Superior temporal gyrus (tissue), 1 donor: ENCODE measurements at regions not wholly inside any gene's neighbourhood (a gene's known extent, or its start where the extent isn't known, plus 50 kb on each side); places are given as distances from the start of the nearest gene placed in this dataset.
"Not testable (repeated sequence)": the region's sequence is repeated elsewhere in the genome, so short reads cannot be mapped to it uniquely, and the experiment has no call there.

Experiments
- DNase-seq: peaks from one replicate; pipeline ENCODE4 v3.0.0-alpha.2; 2016; ENCODE audit errors: extremely low spot score

DNA sequence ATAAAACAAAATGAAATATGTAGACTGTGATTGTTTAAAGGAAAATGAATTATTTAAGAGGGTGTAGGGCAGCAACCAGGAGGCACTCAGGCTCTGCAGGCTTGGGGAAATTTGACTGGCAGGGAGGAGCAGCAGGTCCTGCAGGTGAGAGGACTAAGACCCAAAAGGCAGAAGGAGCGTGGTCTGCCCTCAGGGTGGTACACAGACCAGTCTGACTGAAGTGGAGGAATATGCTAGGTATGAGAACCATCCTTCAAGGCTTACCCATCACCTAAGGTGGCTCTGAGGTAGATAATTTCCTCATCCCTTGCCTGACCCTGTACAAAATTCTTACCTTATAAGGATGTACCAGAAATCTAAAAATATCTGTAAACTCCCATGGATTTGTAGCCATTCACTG is 261.3 kb upstream of the RASGEF1B start:
- no peak for DNase-seq

- DNase-seq: peak; percentile 81
Observed at GRCh38 chr4:81724925-81725329, 253.2 kb upstream of the RASGEF1B start.

DNA sequence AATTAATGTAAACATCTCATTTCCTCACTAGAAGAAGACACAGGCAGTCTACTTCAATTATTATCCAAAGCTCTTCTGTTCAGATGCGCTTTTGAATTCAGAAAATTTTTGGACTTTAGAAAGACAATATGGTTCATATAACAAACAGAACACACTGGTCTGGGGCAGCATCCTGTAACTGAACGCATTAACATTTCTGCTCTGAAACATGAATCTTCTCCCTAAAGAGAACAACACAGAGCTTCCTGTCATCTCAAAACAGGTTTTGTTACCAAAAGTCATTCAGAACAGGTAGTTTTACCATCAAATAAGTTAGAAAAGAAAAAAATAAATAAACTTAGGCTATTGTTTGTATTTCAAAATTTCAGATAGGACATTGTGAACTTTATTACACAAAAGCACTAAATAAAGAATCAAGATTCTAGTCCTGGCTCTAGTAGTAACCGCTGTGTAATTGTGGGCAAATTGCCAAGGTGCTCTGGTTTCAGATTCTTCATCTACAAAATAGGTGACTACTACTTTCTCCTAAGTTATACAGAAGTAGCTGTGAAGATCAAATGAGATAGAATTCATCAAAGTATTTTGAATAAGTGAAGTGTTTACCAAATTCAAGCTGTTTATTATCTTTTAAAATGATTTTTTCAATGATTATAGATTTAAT is 252.3 kb upstream of the RASGEF1B start:
- peak; percentile 51 for DNase-seq

- no peak for DNase-seq
Observed at GRCh38 chr4:81723019-81723884, 251.5 kb upstream of the RASGEF1B start.

GRCh38 chr4:81722290-81722851 is 250.7 kb upstream of the RASGEF1B start:
- no peak for DNase-seq

GRCh38 chr4:81715757-81716156 is 244.1 kb upstream of the RASGEF1B start:
- DNase-seq: no peak

DNA sequence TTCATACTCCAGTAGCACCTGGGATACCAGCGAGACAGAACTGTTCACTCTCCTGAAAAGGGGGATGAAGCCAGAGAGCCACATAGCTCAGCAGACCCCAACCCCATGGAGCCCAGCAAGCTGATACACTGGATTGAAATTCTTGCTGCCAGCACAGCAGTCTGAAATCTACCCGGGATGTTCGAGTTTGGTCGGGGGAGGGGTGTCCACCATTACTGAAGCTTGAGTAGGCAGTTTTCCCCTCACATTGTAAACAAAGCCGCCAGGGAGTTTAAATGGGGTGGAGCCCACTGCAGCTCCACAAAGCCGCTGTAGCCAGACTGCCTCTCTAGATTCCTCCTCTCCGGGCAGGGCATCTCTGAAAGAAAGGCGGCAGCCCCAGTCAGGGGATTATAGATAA is 243.7 kb upstream of the RASGEF1B start:
- DNase-seq: not testable (repeated sequence)

DNA sequence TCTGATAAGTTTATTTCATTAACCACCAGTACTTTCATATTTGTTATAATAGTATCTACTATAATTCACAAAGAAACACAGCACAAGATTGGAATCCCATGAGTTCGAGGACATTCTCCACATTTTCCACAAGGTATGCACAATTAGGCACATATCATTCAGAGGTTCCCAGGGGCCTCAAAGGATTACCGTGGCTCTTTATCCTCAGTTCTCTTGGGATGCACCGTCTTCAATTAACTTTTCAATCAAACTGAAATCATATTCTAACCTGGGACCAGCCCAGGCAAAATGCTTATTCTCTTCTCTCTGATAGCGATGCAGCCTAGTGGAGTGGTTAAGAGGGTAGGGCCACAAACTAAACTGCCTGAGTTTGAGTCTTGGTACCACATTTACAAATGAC is 242.6 kb upstream of the RASGEF1B start:
- no peak for DNase-seq

GRCh38 chr4:81712714-81713113 is 241.0 kb upstream of the RASGEF1B start:
- DNase-seq: no peak

DNA sequence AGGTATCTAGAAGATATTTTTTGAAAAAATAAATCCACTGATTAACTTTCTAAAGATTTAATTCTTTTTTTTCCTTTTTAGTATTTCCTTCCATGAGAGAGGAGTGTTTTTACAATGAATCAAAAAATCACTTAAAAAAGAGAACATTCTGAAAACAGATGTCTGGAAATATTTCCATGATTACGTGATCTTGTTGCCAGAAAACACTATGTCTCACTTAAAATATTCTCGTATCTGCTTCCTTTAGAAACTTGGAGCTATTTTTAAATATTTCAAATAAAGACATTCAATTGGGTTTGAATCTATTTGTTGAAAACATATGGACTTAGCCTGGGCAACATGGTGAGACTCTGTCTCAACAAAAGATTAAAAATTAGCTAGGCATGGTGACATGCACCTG is 232.8 kb upstream of the RASGEF1B start:
- DNase-seq: no peak

- DNase-seq: no peak
Observed at GRCh38 chr4:81700189-81700588, 228.5 kb upstream of the RASGEF1B start.

DNA sequence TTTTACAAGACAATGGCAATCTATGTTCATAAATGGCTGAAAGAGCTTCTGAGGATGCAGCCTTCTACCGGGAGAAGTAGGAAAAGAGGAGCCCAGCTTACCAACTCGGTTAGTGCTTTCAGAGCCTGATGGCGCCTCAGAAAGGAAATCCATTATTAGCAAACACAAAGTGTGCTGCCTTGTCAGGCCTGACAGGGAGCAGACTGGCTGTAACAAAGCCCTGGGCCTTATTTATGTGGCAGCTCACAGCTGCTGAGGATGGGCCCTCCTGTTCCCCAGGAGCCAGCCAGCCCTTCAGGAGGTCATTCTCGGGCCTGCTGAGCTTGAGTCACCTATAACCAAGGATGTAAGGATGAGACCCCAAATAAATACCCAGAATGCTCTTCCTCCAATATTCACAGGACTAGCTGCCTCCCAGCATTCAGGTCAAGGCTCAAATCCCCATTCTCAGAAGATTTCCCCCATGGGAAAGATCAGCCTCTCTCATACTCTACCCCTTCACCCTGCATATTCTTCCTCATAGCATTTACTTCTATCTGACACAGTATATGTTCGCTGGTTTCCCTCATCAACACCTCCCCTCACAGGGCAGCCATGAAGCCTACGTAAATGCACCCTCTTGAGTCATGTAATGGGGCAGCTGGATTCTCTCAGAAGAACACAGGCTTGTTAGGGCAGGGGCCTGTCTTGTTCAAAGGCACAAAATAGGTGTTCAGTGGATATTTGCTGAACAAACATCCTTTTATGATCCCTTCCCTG is 227.0 kb upstream of the RASGEF1B start:
- no peak for DNase-seq

DNA sequence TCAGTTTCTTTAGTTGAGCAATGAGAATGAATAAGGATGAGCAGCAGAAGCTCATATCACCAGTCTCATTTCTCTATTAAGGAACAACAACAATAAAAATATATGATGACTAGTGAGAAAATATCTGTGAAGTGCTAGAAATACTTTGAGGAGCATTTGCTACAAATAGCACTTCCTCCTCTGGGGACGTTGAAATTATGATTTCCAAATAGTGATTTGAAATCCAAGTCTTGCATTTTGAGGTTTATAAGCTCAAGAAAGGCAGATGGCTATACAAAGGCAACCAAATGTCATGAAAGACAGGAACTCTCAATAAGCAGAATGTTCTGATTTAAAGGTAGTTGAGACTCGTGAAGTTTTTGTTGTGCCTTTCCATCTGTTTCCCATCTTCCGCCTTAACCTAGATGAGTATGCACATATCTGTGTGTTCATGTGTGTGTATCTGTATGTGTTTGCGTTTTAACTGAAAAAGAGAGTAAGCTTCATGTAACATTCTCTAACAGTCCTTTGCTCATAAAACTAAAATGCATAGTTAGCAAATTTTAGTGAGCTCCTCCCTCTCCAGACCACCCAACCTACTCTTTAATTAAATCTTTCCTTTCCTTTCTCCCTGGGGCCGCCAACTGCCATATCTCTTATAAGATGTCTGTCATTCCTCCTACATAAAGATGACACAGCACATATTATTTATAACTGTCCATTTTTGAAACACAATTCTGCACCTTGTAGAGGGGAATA is 222.6 kb upstream of the RASGEF1B start:
- DNase-seq: no peak

- DNase-seq: no peak
Observed at GRCh38 chr4:81690871-81691270, 219.2 kb upstream of the RASGEF1B start.

- peak; percentile 48 for DNase-seq
Observed at GRCh38 chr4:81688085-81688484, 216.4 kb upstream of the RASGEF1B start.

DNA sequence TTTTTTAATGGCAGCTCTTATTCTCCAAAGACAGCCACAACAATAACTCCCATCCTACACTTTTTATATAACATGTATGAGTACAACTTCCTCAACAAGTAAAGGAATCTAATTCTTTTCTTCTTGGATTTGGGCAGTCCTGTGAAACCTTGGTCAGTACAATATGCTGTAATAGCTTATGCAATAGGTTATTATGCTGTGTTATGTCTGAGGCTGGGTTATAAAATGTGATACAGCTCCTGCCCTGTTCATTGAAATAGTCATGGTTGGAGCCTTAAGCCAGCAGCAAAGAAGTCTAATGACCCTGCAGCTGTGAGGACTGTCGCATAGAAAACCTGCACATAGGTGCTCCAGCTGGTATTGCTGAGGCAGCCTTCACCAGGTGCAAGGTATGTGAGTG is 215.8 kb upstream of the RASGEF1B start:
- DNase-seq: no peak

DNA sequence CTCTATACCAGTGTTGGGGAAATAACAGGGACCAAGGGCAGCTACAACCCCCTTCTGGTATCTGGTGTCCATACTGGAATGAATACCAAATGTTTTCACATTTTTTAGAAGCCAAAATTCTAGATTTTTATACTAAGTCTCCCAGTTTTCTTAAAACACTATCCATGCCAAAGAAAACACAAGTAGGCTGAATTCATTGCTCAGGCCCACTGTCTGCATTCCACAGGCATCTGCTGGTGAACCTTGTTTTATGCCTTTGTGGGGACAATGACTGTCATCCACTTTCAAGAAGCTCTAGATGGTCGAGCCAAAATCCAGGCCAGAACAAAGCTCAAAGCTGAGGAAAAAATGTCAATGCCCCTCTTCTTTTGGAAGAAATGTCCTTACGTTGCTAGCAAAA is 213.4 kb upstream of the RASGEF1B start:
- no peak for DNase-seq

GRCh38 chr4:81684352-81684751 is 212.6 kb upstream of the RASGEF1B start:
- DNase-seq: no peak

- no peak for DNase-seq
Observed at GRCh38 chr4:81682492-81682891, 210.8 kb upstream of the RASGEF1B start.

GRCh38 chr4:81679315-81679714 is 207.6 kb upstream of the RASGEF1B start:
- no peak for DNase-seq

DNA sequence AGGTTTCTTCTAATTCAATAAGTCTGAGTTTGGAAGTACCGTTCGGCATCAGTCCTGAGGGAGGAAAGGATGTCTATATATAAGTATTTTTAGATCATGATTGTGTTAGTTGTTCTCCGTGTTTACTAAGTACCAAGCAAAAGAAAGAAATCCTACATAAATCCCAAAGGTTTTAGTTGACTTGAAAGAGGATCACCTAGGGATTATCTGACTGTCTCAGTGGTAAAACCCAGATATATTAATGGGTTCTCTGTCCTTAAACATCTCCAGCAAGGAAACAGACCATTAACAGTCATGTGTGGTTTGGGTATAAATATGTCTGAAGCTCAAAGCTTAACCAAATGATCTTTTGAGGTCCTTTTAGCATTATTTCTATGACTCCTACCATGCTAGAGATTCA is 207.1 kb upstream of the RASGEF1B start:
- DNase-seq: no peak

DNA sequence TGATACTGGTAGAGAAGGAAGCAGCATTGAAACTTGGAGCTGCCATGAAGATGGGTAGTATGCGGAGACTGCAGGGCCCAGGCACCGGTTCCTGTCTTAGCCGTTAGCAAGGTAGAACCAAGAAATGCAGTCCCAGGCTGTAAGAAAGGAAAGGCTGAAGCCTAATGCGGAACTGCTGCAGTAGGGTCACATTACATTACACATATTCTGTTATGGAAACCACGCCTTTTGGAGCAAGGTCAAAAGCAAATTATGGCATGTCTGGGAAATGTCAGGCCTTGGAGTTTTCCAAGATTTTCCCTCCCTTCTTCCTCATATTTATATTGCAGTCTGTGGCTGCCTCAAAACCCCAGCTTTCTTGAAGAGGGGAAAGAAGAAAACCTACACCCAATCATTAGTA is 204.8 kb upstream of the RASGEF1B start:
- DNase-seq: no peak
